ENCODE measurements at regions not wholly inside any gene's neighbourhood (a gene's known extent, or its start where the extent isn't known, plus 50 kb on each side); places are given as distances from the start of the nearest gene placed in this dataset.

DNA sequence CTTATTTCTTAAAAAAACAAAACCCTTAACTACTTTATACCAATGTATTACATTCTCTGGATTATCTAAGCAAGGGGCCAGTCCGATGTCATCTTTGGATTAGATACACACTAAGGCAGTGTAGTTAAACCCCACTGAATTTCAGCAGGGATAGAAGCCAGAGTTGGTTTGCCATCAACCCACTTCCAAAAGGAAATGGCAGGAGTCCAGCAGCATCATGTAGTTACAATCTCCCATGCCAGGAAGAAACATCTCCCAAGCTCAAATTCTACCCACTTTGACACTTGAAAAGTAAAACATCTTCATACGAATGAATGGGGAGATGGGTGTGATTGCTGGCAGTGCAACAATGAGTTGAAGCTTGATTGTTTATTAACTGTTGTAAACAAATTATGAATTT, 203.5 kb upstream of the PLXNC1 start:
- DNase-seq, result no peak

DNA sequence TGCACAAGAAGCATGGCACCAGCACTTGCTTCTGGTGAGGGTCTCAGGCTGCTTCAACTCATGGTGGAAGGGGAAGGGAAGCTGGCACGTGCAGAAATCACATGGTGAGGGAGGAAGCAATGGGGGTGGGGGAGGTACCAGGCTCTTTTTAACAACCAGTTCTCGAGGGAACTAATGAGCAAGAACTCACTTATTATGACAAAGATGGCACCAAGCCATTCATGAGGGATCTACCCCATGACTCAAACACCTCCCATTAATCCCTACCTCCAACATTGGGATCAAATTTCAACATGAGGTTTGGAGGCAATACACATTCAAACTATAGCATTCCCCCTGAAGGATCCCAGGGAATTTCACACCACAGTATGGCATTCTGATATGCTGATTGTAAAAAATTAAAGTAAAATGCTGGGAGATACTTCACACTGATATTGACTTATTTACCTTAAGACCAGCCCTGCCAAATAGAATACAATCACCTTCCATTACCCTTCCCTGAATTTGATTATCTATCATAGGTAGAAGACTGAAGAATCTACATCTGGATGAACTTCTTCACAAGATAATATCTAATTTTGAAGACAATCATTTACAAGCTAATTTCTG, 201.7 kb upstream of the PLXNC1 start:
- no peak for DNase-seq

DNA sequence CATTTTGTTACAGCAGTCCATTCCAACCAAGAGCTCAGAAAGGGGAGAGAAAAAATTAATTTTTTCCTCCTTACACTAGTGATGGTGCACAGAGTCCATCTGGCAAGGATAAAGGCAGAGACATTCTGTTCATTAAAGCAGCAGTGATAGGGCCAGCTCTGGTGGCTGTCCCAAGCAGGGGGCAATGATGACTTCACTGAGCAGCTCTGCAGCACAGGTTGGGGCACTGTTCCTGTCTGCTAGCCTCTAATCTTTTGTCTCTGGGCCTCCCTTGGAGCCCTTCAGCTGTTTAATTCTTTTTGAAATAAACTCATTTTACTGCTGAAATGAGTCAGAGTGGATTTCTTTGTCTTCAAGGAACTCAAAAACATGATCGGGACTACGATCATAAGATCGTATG, 200.9 kb upstream of the PLXNC1 start:
- no peak for DNase-seq

DNA sequence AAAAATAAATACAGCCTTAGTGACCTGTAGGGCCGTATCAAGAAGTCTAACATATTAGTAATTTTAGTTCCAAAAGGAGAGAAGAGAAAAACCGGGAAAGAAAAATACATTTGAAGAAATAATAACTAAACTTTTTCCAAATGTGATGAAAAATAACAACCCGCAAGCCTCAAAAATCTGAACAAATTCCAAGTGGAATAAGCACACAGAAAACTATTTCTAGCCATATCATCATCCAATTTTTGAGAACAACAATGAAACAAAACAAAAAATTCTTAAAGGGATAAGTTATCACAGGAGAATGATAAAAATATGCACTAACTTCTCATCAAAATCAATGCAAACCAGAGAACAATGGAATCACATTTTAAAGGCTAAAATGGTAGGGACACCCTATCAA, 198.1 kb upstream of the PLXNC1 start:
- no peak for DNase-seq

DNA sequence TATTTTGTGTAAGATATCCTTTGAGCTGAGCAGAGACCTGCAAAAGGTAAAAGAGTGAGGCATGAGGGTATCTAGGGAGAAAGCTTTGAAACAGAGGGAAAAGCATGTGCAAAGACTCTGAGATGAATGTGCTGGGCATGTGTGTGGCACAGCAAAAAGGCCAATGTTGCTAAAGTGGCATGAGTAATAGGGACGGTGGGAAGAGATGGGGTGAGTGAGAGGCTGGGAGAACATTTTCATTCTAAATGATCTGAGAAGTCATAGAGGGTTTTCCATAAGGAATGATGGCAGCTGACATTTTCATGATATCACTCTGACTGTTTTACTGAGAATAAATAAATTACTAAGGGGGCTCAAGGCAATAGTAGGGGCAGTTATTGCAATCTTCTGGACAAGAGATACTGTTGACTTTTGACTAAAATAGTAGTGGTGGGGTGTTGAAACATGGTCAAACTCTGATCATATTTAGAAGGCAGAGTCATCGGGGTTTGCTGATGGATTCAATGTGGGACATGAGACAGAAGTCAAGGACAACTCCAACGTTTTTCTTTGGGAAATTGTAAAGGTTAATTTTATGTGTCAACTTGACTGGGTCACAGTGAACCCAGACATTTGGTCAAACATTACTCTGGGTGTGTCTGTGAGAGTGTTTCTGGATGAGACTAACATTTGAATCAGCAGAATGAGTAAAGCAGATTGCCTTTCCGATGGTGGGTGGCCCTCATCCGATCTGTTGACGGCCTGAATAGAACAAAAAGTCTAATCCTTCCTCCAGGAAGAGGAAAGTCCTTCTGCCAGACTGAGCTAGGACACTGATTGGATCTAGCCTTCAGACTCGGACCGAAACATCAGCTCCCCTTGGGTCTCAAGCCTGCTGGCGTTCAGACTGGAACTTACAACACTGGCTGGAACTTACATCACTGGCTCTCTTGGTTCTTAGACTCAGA, 193.9 kb upstream of the PLXNC1 start:
- no peak for DNase-seq

DNA sequence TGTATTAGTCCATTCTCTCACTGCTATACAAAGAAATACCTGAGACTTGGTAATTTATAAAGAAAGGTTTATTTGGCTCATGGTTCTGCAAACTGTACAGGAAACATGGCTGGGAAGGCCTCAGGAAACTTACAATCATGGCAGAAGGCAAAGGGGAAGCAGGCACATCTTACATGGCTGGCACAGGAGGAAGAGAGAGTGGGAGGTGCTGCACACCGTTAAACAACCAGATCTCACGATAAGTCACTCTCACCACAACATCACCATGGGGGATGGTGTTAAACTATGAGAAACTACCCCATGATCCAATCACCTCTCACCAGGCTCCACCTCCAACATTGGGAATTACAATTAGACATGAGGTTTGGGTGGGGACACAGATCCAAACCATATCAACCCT, 191.8 kb upstream of the PLXNC1 start:
- DNase-seq, result no peak

DNA sequence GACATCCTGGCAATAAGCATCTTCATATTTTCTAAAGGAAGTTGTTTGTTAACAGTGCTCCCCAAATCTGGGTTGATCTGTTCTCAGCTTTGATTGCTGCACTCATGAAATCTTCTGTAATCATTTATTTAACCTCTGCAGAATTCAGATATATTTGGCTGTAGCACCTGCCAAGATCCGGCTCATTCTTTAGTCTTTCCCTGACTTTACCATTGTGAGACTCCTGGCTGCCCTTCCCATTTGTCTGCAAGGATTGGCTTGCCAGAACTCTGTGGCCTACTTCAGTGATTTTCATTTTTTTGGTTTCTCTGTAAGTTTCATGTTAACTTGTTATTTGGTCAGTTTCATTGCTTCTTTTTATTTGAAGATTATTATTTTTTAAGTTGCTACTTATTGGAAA, 191.2 kb upstream of the PLXNC1 start:
- no peak for DNase-seq

DNA sequence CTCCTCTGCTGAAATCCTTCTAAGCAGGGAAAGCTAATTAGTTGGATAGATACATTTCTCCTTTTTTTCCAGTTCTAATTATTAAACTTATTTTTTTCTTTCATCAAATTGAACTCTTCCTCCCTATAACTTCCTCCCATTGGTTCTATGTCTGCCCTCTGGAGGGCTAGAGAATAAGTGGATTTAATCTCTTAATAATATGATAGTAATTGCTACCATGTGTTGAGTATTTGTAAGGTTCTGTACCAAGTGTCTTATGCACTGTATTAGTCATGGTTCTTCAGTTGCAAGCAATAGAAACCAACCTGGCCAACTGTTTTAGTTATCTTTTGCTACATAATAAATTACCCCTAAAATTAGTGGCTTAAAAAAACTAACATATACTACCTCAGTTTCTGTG, 190.5 kb upstream of the PLXNC1 start:
- DNase-seq, result no peak

DNA sequence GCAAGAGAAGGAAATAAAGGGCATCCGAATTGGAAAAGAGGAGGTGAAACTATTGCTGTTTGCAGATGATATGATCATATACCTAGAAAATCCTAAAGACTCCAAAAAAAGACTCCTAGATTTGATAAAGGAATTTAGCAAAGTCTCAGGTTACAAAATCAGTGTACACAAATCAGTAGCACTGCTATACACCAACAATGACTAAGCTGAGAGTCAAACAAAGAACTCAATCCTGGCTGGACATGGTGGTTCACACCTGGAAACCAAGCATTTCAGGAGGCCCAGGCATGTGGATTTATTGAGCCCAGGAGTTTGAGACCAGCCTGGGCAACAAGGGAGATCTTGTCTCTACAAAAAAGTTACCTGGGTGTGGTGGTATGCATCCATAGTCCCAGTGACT, 188.7 kb upstream of the PLXNC1 start:
- no peak for DNase-seq

DNA sequence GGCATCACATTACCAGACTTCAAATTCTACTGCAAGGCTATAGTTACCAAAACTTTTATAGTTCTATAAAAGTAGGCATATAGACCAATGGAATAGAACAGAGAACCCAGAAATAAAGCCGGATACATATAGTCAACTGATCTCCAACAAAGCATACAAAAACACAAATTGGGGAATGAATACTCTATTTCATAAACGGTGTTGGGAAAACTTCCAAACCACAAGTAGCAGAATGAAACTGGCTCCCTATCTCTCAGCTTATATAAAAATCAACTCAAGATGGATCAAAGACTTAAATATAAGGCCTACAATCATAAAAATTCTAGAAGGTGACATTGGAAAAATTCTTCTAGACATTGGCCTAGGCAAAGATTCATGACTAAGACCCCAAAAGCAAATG, 187.9 kb upstream of the PLXNC1 start:
- DNase-seq, result no peak

DNA sequence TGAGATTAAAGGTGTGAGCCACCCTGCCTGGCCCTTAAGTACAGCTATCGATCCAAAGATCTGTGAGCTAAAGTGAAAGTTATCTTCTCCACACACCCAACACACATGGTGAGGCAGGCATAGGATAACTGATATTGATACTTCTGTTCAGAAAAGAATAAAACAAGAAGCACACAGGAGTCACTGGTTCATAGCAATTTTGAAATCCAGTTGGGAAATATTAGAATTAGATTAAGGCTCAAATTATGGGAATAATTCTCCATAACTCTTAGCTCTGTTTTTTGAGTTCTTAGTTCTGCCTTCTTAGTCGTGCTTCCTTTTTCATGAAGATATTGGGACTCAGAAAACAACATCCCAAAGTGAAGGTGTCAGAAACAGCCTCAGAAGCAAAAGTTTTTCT, 186.0 kb upstream of the PLXNC1 start:
- no peak for DNase-seq

DNA sequence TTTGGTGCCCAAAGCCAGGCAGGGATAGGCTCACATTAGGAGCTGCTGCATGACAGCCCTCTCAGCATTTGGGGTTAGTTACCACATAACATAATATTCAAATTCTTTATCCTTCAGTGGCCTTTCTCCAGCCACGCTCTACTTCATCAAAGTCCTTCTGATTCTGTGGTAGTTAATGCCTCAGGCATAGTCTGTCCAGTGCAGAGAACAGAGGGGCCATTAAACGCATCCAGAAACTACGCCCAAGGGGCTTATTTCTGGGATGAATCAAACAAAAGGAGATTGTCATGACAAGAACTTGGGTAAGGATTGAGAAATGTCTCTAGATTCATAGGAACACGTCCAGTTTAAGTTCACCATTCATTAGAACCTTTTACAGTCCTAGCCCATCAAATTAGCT, 183.4 kb upstream of the PLXNC1 start:
- no peak for DNase-seq

DNA sequence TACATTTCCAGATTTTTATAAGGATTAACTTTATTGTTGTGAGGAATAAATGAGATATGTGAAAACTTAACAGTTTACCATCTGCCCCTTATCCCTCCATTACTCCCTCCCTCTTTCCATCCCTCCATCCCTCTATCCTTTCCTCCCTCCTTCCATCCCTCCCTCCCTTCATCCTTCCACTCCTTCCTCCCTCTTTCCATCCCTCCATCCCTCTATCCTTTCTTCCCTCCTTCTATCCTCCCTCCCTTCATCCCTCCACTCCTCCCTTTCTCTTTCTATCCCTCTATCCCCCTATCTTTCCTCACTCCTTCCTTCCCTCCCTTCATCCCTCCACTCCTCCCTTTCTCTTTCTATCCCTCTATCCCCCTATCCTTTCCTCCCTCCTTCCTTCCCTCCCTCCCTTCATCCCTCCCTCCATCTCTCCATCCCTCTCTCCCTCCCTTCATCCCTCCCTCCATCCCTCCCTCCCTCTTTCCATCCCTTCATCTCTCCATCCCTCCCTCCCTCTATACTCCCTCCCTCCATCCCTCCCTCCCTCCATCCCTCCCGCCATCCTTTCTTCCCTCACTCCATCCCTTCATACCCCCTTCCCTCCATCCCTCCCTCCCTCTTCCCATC, 181.8 kb upstream of the PLXNC1 start:
- DNase-seq, result no peak

DNA sequence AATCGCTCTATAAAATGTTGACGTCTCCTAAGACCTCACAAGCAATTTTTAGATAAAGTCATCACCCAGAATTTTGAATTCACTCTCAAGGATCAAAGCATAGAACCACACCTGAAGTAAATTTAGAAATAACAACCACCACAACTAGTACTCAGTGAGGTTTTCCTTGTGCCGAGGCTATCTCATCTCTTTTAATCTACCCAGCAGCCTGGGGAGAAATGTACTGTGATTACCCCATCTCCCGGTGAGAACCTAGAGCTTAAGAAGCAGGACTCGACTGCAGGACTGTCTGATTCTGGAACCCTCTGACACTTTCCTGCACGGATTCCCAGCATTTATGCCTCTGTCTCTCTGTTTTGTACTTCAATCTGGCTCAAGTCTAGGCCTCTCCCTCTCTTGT, 180.9 kb upstream of the PLXNC1 start:
- DNase-seq, result no peak

DNA sequence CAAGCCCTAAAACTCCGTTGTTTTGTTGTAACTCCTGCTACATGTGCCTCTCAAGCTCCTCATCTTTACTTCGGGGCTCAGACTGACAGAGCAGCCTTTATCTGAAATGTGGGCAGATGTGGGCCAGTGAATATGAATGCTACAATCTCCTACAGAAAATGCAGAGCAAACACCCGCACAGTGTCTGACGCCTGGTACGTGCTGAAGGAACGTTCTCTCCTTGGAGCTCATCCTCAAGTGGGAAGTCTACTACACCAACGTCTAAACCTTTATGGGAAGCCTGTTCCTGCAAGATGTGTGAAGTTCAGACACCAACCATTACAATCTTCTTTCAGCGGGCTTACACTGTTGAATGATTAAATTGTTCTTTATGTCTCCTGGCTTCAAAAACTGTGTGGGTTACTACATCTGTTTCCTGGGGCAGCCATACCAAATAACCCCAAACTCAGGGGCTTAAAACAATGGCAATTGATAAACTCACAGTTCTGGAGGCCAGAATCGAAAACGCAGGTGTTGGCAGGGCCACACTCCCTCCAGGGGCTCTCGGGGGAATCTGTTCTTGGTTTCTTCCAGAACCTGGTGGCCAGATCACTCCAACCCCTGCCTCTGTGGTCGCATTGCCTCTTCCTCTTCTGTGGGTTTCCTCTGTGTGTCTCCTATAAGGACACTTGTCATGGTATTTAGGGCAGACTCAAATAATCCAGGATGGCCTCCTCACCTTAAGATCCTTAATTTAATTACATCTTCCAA, 179.7 kb upstream of the PLXNC1 start:
- DNase-seq, result no peak

DNA sequence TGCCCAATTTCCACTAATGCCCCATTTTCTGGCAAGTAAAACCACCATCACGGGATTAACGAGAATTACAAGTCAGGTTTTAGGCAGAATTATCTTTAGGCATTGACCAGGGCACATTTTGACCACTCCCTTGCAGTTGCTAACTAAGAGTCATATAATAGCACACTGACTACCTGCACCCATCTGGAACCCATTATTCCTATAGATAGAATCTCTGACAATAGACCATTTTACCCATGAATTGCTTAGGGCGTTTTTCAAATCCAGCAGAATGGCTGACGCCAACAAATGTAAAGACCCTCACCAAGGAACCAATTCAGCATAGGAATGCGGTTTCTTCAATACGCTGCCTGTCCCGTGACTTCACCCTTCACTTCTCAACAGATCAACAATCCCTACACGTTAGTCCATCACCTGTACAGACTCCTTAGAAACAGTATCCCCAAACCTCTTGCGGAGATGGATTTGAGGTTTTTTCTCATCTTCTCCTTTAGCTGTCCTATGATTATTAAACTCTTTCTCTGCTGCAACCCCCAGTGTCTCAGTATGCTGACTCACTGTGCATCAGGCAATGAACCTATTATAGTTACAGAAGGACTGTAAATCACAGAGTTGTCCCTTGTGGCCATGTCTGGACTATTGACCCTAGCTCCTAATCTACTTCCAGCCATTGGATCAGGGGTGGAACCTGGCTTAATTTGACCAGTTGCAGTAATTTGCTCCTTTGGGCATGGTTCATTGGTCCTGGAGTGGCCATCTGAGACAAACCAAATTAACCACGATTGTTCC, 177.3 kb upstream of the PLXNC1 start:
- DNase-seq, result no peak

DNA sequence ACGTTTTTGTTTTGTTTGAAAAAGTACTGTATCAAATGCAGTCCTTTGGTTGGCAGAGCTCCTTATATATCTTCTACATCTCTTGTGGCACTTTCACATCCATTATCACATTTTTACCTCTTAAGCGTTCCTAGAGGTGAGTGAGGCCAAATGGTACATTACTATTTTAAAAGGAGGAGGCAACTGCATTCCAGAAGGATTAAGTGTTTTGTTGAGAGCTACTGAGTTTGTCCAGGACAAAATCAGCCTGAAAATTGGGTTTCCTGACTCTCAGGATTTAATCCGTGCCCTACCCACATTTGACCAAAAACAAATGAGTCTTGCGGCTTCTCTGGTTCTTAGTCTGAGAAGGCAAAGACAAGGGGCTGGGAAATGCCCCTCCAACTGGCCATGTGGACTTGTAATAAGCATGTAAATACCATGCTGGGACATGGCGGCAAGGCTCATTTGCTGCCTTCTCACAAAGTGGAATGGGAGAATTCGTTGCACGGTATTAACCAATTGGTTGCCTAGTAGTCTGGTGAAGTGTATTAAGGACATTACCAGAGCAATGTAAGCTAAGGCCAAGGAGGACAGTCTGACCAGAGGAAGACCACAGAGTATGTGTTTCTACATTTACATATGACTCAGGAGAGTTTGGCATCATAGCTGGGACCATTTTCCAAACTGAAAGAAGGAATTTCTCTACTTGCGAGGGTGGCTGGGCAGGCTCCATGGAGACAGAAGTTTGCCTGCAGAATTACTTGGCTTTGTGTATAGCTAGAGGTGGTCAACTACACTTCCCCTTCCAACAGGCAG, 175.8 kb upstream of the PLXNC1 start:
- no peak for DNase-seq

DNA sequence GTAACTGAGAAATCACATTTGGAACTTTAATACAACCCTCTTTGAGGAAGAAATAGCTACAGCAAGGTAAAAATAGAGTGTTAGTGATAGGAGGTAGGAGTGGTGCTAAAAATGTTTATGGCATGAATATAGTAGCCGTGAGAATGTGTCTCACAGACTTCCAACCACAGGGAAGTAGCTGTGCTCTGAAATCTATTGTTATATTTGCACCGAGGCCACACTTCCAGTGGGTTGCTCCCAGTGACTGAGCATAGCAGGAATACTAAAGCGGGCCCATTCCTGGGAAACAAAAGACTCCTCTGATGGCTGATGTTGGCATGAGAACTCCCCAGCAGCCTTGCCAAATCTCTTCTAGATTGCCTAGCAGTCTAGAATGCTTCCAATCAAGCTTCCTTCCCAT, 174.1 kb upstream of the PLXNC1 start:
- no peak for DNase-seq

DNA sequence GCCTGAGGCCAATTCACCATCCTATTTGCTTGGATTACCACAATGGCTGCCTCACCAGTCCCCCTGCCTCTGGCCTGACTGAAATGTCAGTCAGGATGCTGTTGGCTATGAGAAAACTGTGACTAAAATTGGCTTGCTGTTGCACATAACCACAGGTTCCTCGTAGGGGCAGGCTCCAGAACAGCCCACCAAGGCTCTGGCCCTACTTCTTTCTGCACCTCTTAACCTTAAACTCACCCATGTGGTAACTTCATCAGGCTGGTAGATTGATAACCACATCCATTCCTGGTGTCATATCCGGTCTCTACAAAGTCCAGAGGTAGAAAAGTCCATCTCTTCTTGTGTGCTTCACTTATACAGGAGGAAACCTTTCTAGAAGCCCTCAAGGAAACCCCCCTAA, 172.4 kb upstream of the PLXNC1 start:
- no peak for DNase-seq

DNA sequence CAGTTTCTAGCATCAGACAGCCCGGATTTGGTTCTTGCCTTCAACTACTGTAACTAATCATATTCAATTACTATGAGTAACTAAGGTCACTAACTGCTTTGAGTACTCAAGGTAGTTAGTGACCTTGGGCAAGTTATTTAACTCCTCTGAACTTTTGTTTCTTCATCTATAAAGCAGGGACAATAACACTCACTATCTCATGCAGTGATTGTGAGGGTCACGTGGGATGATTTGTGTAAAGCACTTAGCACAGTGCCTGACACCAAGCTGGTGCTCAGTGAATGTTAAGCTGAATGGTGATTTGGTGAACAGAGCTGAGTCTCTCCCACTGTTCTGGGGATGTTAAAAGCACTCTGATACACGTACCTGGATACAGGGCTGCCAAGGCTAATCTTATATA, 171.3 kb upstream of the PLXNC1 start:
- DNase-seq, result no peak

DNA sequence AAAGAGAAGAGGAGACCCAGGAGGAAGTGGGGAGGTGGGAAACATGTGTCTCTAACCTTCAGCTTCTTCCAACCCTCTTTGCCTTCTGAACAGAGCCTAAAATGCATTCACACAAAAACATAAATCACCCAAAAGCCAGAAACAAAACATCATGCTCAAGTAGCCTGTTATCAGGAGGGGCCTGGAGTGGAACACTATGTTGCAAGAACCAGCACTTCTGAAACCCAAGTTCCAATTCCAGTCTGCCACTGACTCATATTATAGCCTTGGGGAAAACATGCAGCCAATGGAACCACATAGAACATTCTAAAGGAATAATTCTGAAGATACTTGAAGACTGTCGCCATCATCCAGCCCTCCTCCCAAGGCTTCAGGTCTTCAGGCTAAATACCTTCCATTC, 169.8 kb upstream of the PLXNC1 start:
- DNase-seq, result no peak

DNA sequence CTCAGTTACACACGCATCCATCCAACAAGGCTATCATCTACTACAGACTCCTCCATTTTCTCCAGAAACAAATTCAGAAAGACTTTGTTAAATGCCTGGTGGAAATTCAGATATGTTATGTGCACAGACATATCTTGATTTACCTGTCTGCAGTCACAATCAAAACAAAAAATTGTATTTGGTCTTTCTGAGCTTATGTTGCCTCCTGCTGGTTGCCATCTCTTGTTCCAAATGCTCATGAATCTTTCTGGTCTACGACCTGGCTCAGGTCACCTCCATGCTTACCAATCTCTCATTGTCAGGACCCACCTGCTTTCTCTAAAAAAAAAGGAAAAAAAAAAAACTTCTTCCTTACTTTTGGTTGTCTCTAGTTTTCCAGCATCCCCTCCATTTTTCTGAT, 169.2 kb upstream of the PLXNC1 start:
- no peak for DNase-seq
